ENCODE measurements at regions not wholly inside any gene's neighbourhood (a gene's known extent, or its start where the extent isn't known, plus 50 kb on each side); places are given as distances from the start of the nearest gene placed in this dataset.

- no peaks in the 10 kb centered on the region for H3K36me3 Mint-ChIP-seq (ENCODE audit: low read depth)
- DNase-seq (no peak), ATAC-seq (no peak)
- no peak overlapping the region for H3K27ac Mint-ChIP-seq
- H3K4me1 Mint-ChIP-seq = no peaks in the 10 kb centered on the region
- H3K4me3 Mint-ChIP-seq = no peak overlapping the region
- no peaks in the 10 kb centered on the region for H3K27me3 Mint-ChIP-seq
- H3K9me3 ChIP-seq (ENCODE audit: control insufficient read depth, low read length, poor library complexity, severe bottlenecking) = no peaks in the 10 kb centered on the region
Observed at GRCh38 chr3:168383573-168383972, 287.8 kb upstream of the GOLIM4 start.

DNA sequence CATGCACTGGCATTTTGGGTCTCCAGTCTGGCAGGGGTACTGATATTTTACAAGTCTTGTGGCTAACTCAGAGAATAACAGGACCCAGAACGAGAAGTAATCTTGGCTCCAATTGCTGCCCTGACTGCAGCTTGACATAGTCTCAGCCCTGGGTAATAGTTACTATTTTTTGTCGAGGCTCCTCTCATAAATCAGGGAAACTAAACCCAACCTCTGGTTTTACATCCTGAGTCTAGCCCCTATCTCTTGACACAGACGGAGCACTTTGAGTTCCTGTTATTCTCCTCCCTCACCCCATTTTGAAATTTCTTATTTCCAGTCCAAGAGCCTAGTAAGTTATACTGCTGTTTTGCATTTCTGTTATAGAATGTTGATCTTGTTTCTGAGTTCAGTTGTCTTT lies 276.1 kb upstream of the GOLIM4 start:
- H3K4me1 Mint-ChIP-seq = no peaks in the 10 kb centered on the region
- no peaks in the 10 kb centered on the region for H3K36me3 Mint-ChIP-seq (ENCODE audit: low read depth)
- DNase-seq (no peak), ATAC-seq (no peak)
- H3K27me3 Mint-ChIP-seq = no peaks in the 10 kb centered on the region
- H3K9me3 ChIP-seq (ENCODE audit: control insufficient read depth, low read length, poor library complexity, severe bottlenecking) = no peaks in the 10 kb centered on the region
- H3K27ac Mint-ChIP-seq = no peak overlapping the region
- H3K4me3 Mint-ChIP-seq = no peak overlapping the region

GRCh38 chr3:168364967-168365366 lies 269.2 kb upstream of the GOLIM4 start:
- Mint-ChIP-seq H3K4me3 (no peak overlapping the region), H3K36me3 (ENCODE audit: low read depth) (no peaks in the 10 kb centered on the region), H3K27me3 (no peaks in the 10 kb centered on the region), H3K4me1 (no peaks in the 10 kb centered on the region), H3K27ac (no peak overlapping the region)
- H3K9me3 ChIP-seq (ENCODE audit: control insufficient read depth, low read length, poor library complexity, severe bottlenecking) = no peaks in the 10 kb centered on the region
- ATAC-seq = no peak
- no peak for DNase-seq

DNA sequence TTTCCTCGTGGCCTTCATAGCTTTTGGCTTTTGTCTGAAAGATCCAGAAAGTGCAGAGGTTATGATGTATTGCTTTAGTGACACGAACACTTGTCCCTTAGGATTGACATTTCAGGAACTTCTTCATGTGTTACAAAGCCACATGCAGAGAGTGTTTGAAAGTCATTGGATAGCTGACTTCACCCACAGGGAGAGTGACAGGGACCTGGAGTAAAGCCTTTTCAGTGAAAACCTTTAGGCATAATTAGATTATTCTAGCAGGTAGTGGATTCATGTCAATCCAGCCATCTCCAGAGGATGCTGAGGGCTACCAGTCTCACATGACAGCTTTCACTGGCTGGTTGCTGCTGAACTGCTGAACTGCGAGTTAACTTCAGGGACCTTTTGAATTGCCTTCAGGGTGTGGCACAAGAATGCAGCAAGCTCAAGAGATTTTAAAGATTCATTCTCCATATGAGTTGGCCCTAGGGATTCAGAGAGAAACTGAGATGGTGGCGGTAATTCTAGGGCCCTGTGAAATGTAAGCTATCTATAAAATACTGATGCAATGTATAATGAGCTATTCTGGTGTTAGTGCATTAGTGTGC lies 267.0 kb upstream of the GOLIM4 start:
- no peaks in the 10 kb centered on the region for H3K27me3 Mint-ChIP-seq
- no peaks in the 10 kb centered on the region for H3K36me3 Mint-ChIP-seq (ENCODE audit: low read depth)
- H3K4me1 Mint-ChIP-seq = no peaks in the 10 kb centered on the region
- H3K4me3 Mint-ChIP-seq = no peak overlapping the region
- no peak overlapping the region for H3K27ac Mint-ChIP-seq
- no peaks in the 10 kb centered on the region for H3K9me3 ChIP-seq (ENCODE audit: control insufficient read depth, low read length, poor library complexity, severe bottlenecking)
- ATAC-seq = no peak
- no peak for DNase-seq

- no peaks in the 10 kb centered on the region for H3K9me3 ChIP-seq (ENCODE audit: control insufficient read depth, low read length, poor library complexity, severe bottlenecking)
- Mint-ChIP-seq H3K27ac (no peak overlapping the region), H3K27me3 (no peaks in the 10 kb centered on the region), H3K4me3 (no peak overlapping the region), H3K36me3 (ENCODE audit: low read depth) (no peaks in the 10 kb centered on the region), H3K4me1 (no peaks in the 10 kb centered on the region)
- ATAC-seq (no peak), DNase-seq (no peak)
Observed at GRCh38 chr3:168362156-168362555, 266.4 kb upstream of the GOLIM4 start.

GRCh38 chr3:168360993-168361392 lies 265.3 kb upstream of the GOLIM4 start:
- Mint-ChIP-seq H3K27ac (no peak overlapping the region), H3K36me3 (ENCODE audit: low read depth) (no peaks in the 10 kb centered on the region), H3K4me3 (no peak overlapping the region), H3K27me3 (no peaks in the 10 kb centered on the region), H3K4me1 (no peaks in the 10 kb centered on the region)
- H3K9me3 ChIP-seq (ENCODE audit: control insufficient read depth, low read length, poor library complexity, severe bottlenecking) = no peaks in the 10 kb centered on the region
- ATAC-seq (no peak), DNase-seq (no peak)

GRCh38 chr3:168342946-168343850 lies 247.5 kb upstream of the GOLIM4 start:
- no peak overlapping the region for H3K27ac Mint-ChIP-seq
- no peaks in the 10 kb centered on the region for H3K9me3 ChIP-seq (ENCODE audit: control insufficient read depth, low read length, poor library complexity, severe bottlenecking)
- ATAC-seq = no peak
- no peaks in the 10 kb centered on the region for H3K4me1 Mint-ChIP-seq
- H3K36me3 Mint-ChIP-seq (ENCODE audit: low read depth) = no peaks in the 10 kb centered on the region
- DNase-seq = no peak
- no peak overlapping the region for H3K4me3 Mint-ChIP-seq
- H3K27me3 Mint-ChIP-seq = no peaks in the 10 kb centered on the region

DNA sequence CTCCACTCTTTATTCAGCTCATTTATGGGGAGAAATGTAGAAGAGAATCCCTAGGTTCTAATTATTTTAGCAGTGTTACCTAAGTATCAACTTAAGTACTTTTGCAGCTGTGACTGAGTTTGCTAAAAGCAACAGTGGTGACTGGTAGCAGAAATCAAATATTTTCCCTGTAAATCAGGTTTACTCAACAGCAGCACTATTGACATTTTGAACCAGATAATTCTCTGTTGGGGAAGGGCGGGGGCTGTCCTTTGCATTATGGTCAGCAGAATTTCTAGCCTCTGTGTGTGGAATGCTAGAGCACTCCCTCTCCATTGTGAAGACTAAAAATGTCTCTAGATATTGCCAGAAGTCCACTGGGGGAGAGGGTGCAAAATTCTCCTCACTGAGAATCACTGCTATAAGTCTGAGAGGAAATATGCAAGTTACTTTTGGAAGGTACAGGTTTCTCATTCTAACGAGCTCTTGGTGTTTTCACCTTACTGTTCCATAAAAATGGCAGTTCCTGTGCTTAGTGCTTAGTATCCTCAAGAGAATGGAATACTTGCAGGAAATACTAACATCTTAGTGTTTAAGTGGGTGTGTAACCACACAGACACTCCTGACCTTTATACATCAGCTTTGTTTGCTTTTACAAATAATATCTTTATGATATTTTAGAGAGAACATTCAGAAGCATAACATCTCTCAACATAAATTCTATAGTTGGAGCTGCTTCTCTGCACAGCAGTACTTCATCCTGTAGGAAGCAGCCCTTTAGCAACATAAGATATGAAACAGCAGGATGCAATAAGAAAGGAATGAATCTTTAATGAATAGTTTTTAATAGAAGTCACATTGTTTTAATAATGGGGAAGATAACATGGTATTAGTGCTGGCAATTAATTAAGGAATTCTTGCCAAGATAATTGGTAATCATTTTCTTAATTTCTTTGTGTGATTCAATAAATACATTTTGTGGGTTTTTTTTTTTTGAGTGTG lies 246.5 kb upstream of the GOLIM4 start:
- H3K9me3 ChIP-seq (ENCODE audit: control insufficient read depth, low read length, poor library complexity, severe bottlenecking) = no peaks in the 10 kb centered on the region
- H3K27me3 Mint-ChIP-seq = no peaks in the 10 kb centered on the region
- DNase-seq (no peak), ATAC-seq (no peak)
- H3K4me1 Mint-ChIP-seq = no peaks in the 10 kb centered on the region
- H3K36me3 Mint-ChIP-seq (ENCODE audit: low read depth) = no peaks in the 10 kb centered on the region
- no peak overlapping the region for H3K27ac Mint-ChIP-seq
- no peak overlapping the region for H3K4me3 Mint-ChIP-seq

DNA sequence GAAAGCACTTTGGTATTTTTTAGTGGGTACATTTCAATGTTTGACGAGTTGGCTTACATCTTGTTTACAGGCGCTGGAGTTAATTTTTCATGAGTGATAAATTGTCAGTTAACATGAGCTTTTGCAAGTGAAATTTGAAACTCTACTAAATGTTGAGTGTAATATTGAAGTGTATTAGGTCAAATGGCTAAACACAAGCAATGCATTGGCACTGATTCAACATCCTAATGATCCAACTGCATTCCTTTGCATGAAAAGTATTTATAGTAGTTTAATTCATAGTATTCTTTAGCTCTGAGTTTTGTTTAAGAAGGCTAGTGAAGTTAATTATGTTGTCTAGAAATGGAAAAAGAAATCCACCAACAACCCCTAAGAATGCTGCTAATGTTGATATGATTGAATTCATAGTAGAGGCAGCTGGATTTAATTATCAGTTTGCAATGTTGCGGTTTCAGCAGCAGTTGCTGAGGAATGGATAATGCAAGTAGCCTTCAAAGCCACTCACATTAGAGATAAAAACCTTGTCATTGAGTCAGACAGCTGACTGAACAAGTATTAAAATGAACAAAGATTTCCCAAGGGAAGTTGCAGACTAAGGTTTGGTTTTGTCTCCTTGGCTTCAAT lies 245.6 kb upstream of the GOLIM4 start:
- H3K27ac Mint-ChIP-seq = no peak overlapping the region
- no peak overlapping the region for H3K4me3 Mint-ChIP-seq
- no peaks in the 10 kb centered on the region for H3K9me3 ChIP-seq (ENCODE audit: control insufficient read depth, low read length, poor library complexity, severe bottlenecking)
- DNase-seq (no peak), ATAC-seq (no peak)
- H3K36me3 Mint-ChIP-seq (ENCODE audit: low read depth) = no peaks in the 10 kb centered on the region
- H3K27me3 Mint-ChIP-seq = no peaks in the 10 kb centered on the region
- no peaks in the 10 kb centered on the region for H3K4me1 Mint-ChIP-seq

DNA sequence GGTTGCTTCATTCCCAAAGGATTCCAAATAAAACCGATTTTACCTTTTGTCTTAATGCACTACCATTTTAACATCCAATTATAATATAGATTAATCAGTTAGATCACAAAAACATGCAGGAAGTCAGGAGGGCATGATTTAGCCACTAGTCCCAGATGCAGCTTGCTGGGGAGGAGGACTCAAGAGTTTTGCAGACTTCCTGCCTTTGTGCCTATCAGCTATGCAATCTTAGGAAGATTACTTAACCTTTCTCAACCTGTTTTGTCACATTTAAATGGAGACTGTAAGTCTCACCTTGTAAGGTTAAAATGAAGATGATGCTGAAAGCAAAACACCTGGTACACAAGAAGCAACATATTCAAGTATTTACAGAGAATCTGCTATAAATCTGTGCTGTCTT lies 242.4 kb upstream of the GOLIM4 start:
- Mint-ChIP-seq H3K27me3 (no peaks in the 10 kb centered on the region), H3K27ac (no peak overlapping the region), H3K36me3 (ENCODE audit: low read depth) (no peaks in the 10 kb centered on the region), H3K4me3 (no peak overlapping the region), H3K4me1 (no peaks in the 10 kb centered on the region)
- no peak for ATAC-seq
- DNase-seq = no peak
- no peaks in the 10 kb centered on the region for H3K9me3 ChIP-seq (ENCODE audit: control insufficient read depth, low read length, poor library complexity, severe bottlenecking)

- Mint-ChIP-seq H3K36me3 (ENCODE audit: low read depth) (no peaks in the 10 kb centered on the region), H3K4me1 (no peaks in the 10 kb centered on the region), H3K27me3 (no peaks in the 10 kb centered on the region), H3K4me3 (no peak overlapping the region), H3K27ac (no peak overlapping the region)
- DNase-seq (no peak), ATAC-seq (no peak)
- H3K9me3 ChIP-seq (ENCODE audit: control insufficient read depth, low read length, poor library complexity, severe bottlenecking) = no peaks in the 10 kb centered on the region
Observed at GRCh38 chr3:168336276-168336675, 240.6 kb upstream of the GOLIM4 start.

DNA sequence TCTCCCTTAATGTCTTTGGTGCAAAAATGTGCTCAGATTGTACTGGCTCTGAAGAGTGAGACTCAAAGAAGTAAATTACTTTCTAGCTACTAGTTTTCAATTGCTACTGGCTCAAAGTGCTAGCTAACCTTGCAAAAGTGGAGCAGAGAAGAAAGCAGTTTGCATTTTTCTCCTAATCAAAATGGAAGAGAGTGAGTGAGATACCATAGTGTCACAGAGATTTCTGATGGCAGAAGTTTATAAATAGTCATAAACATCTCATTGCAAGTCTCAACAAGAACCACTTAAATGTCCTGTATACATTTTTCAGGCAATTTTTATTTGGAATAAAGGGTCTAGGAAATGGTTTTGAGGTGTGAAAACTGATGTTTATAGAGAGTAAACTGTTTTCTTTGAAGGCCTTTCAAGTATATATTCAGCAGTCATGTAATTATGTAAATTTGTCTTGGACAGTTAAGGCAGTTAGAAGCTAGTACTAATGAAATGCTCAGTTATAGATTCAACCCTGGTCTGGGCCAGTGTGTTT lies 237.7 kb upstream of the GOLIM4 start:
- Mint-ChIP-seq H3K4me1 (no peaks in the 10 kb centered on the region), H3K4me3 (no peak overlapping the region), H3K36me3 (ENCODE audit: low read depth) (no peaks in the 10 kb centered on the region), H3K27ac (no peak overlapping the region), H3K27me3 (no peaks in the 10 kb centered on the region)
- no peaks in the 10 kb centered on the region for H3K9me3 ChIP-seq (ENCODE audit: control insufficient read depth, low read length, poor library complexity, severe bottlenecking)
- no peak for DNase-seq
- no peak for ATAC-seq

DNA sequence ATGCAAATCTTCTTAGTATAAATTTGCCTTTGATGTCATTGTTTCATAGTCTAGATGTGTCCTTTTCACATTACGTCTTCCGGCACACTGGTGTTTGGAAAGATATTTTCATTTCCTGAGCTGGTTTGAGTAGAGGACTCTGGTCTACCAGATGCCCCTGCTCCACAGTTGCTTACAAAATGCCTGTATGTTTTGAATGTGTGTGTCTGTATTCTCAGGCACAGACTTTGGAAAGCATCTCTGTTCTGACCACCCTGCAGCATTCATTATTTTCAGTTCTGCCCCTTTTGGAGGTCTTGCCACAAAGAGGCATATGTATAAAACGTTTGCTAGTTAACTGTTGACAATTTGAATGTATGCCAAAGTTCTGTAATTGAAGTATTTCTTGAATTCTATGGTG lies 236.0 kb upstream of the GOLIM4 start:
- Mint-ChIP-seq H3K36me3 (ENCODE audit: low read depth) (no peaks in the 10 kb centered on the region), H3K27me3 (no peaks in the 10 kb centered on the region), H3K4me1 (no peaks in the 10 kb centered on the region), H3K27ac (no peak overlapping the region), H3K4me3 (no peak overlapping the region)
- no peak for ATAC-seq
- no peak for DNase-seq
- no peaks in the 10 kb centered on the region for H3K9me3 ChIP-seq (ENCODE audit: control insufficient read depth, low read length, poor library complexity, severe bottlenecking)

Measured in T-helper 17 cell (primary cell).